ENCODE measurements at regions not wholly inside any gene's neighbourhood (a gene's known extent, or its start where the extent isn't known, plus 50 kb on each side); places are given as distances from the start of the nearest gene placed in this dataset.
A peak's percentile ranks its signal among the peaks of the same experiment; 100 is the strongest.

- no peak for TF ChIP-seq CTCF (IDR thresholded peaks at IDR 0.05; ENCODE audit: control extremely low read depth, extremely low read depth, low read depth, missing control alignments)
- CTCF ChIA-PET: no interaction called here
- DNase-seq (ENCODE audit: extremely low spot score): no peak
These were observed 861.1 kb upstream of the KLHL1 start for GRCh38 chr13:70969321-70969720.

GRCh38 chr13:70967564-70967963, 859.3 kb upstream of the KLHL1 start:
- ChIA-PET POLR2A (no interaction called here), CTCF (no interaction called here)
- no peak for TF ChIP-seq CTCF (IDR thresholded peaks at IDR 0.05; ENCODE audit: control extremely low read depth, extremely low read depth, low read depth, missing control alignments)
- no peak for DNase-seq (ENCODE audit: extremely low spot score)

More at GRCh38 chr13:70969321-70969720, 861.1 kb upstream of the KLHL1 start:
- POLR2A ChIA-PET: no interaction called here

- ChIA-PET POLR2A (no interaction called here), CTCF (no interaction called here)
- TF ChIP-seq CTCF (IDR thresholded peaks at IDR 0.05; ENCODE audit: control extremely low read depth, extremely low read depth, low read depth, missing control alignments): no peak
- no peak for DNase-seq (ENCODE audit: extremely low spot score)
These were observed 856.6 kb upstream of the KLHL1 start for GRCh38 chr13:70964874-70965273.

- no peak for TF ChIP-seq CTCF (IDR thresholded peaks at IDR 0.05; ENCODE audit: control extremely low read depth, extremely low read depth, low read depth, missing control alignments)
- no peak for DNase-seq (ENCODE audit: extremely low spot score)
- ChIA-PET CTCF (no interaction called here), POLR2A (no interaction called here)
These were observed 855.9 kb upstream of the KLHL1 start for GRCh38 chr13:70964124-70964523.

- ChIA-PET POLR2A (no interaction called here), CTCF (interaction anchor here (1.3 to 2.0 kb wide), 2 partner anchors 26 to 31 kb away, joined by 4 to 5 read pairs; no protein-coding TSS in a partner anchor)
- TF ChIP-seq CTCF (IDR thresholded peaks at IDR 0.05; ENCODE audit: control extremely low read depth, extremely low read depth, low read depth, missing control alignments): peak; percentile 62
- DNase-seq (ENCODE audit: extremely low spot score): no peak
These were observed 852.7 kb upstream of the KLHL1 start for GRCh38 chr13:70960841-70961443.

- TF ChIP-seq CTCF (IDR thresholded peaks at IDR 0.05; ENCODE audit: control extremely low read depth, extremely low read depth, low read depth, missing control alignments): no peak
- ChIA-PET CTCF (interaction anchor here (1.2 to 2.0 kb wide), 2 partner anchors 25 to 33 kb away, joined by 3 to 5 read pairs; no protein-coding TSS in a partner anchor), POLR2A (no interaction called here)
- no peak for DNase-seq (ENCODE audit: extremely low spot score)
These were observed 851.0 kb upstream of the KLHL1 start for GRCh38 chr13:70959035-70959775.

All from GM10248 (cell line).